HG02840 (cell line): ENCODE measurements at regions not wholly inside any gene's neighbourhood (a gene's known extent, or its start where the extent isn't known, plus 50 kb on each side); places are given as distances from the start of the nearest gene placed in this dataset.

Experiments used
- ATAC-seq: cut with Tn5 transposase; IDR thresholded peaks from one replicate; pipeline ENCODE4 v1.9.1; 2021; ENCODE audit warnings: mild to moderate bottlenecking, moderate library complexity, moderate number of reproducible peaks; ENCODE audit not compliant: unreplicated experiment, low FRiP score

- ATAC-seq = no peak
These were observed 1392.7 kb upstream of the CDH6 start for GRCh38 chr5:29800752-29801151.

- no peak for ATAC-seq
These were observed 1397.5 kb upstream of the CDH6 start for GRCh38 chr5:29796013-29796412.

- ATAC-seq = no peak
These were observed 1398.3 kb upstream of the CDH6 start for GRCh38 chr5:29795096-29795652.

DNA sequence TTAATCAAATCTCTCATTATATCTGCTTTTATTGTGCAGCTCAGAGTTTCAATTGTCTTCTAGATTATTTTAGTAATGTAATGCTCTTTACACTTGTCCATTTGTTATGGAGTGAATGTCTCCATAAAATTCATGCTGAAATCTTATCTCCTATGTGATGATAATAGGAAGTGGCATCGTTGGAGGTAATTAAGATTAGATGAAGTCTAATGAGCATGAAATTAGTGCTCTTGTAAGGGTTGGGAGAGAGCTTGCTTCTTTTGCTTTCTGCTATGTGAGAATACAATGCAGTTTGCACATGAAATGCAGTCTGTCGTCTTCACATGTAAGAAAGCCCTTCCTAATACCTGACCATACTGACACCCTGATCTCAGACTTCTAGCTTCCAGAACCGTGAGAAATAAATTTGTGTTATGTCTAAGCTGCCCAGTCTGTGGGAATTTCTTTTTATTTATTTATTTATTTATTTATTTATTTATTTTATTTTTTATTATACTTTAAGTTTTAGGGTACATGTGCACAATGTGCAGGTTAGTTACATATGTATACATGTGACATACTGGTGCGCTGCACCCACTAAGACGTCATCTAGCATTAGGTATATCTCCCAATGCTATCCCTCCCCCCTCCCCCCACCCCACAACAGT lies 1399.2 kb upstream of the CDH6 start:
- ATAC-seq = no peak

DNA sequence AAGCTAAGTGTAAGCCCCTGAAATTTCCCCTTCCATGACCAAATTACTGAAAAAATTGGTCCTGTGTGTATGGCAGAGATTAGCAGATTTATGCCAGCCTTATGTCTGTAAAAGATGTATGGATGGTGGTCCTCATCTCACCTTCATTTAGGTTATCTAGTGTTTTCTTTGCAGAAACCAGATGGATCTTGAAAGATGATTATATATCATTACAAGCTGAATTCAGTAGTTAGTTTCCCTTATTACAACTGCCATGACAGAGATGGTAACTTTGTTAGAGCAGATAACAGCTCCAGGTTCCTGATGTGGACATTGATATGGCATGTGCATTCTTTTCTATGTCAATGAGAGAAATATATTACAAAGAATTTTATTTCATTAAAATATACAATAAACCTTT lies 1403.2 kb upstream of the CDH6 start:
- ATAC-seq = no peak

DNA sequence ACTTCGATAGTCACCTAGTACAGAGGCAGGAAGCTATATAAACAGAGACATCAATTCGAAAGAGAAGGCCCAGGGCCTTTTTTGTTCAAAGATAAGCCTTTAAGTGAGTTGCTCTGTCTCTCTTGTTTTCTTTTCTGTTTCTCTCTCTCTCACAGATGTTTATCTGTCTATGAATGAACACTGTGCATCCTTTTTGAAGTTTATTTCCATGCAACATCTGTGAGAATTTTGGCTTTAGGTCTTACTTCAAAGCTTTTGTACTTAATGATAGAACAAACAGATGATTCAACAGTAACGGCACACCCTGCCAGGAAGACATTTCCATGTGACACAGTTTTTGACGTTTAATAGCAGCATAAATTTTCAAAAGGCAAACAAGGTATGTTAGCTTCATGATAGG lies 1413.1 kb upstream of the CDH6 start:
- ATAC-seq = no peak

- no peak for ATAC-seq
These were observed 1414.3 kb upstream of the CDH6 start for GRCh38 chr5:29779141-29779540.

- ATAC-seq = no peak
These were observed 1416.1 kb upstream of the CDH6 start for GRCh38 chr5:29777373-29777772.

- ATAC-seq = no peak
These were observed 1422.5 kb upstream of the CDH6 start for GRCh38 chr5:29770936-29771335.

GRCh38 chr5:29769474-29769873 lies 1424.0 kb upstream of the CDH6 start:
- no peak for ATAC-seq

GRCh38 chr5:29758986-29759421 lies 1434.5 kb upstream of the CDH6 start:
- ATAC-seq = no peak

DNA sequence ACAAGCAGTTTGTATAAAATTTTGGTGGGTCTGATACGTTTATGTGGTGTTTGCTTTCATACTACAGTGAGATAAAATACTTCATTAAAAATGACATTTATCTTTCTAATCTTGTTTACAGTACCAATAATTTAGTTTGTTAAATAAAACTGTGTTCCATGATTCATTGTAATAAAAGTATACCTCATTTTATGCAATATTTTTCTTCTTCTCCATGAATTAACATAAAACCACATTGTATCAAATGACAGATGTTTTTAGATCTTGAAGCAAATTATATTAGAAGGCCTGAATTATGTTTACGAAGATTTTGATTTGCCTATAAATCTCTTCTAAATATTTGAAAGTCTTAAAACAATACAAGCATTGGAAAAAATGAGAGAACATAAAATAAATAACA lies 1443.0 kb upstream of the CDH6 start:
- ATAC-seq = no peak

GRCh38 chr5:29744618-29745017 lies 1448.9 kb upstream of the CDH6 start:
- no peak for ATAC-seq

- no peak for ATAC-seq
These were observed 1472.5 kb upstream of the CDH6 start for GRCh38 chr5:29720954-29721353.

- ATAC-seq = no peak
These were observed 1474.3 kb upstream of the CDH6 start for GRCh38 chr5:29719171-29719570.

DNA sequence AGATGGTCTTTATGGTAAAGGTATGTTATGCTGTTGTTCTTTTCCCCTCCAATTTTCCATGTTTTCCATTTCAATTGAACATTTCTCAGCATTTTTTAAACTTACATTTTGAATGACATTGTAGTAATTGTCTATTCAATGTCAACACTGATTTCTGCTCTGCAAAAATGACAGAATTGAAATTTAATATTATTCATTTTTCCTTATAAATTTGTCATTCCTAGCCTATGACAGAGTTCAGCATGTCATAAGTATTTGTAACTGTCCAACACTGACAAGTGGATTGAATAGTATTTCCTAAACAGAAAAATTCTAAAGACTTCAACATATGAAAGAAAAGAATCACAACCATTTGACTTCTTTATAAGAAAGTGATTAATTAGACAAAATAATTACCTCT lies 1478.3 kb upstream of the CDH6 start:
- ATAC-seq = no peak

DNA sequence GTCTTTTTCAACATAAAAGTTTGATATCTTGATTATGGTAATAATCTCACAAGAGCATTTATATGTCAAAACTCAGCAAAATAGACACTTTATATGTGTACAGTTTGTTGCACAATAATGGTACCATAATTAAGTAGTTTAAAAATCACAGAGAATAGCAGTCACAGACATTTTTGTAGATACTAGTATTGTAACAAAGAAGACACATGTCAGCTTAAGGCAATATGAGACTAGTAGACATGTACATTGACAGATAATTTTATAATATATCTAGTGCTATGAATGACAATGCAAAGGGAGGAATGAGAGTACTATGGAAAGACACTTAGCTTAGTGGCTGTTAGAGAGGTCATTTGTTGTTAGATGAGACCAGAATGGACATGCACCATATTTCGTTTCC lies 1490.6 kb upstream of the CDH6 start:
- no peak for ATAC-seq

GRCh38 chr5:29701600-29701999 lies 1491.9 kb upstream of the CDH6 start:
- ATAC-seq = no peak

GRCh38 chr5:29697785-29698414 lies 1495.6 kb upstream of the CDH6 start:
- ATAC-seq = no peak

DNA sequence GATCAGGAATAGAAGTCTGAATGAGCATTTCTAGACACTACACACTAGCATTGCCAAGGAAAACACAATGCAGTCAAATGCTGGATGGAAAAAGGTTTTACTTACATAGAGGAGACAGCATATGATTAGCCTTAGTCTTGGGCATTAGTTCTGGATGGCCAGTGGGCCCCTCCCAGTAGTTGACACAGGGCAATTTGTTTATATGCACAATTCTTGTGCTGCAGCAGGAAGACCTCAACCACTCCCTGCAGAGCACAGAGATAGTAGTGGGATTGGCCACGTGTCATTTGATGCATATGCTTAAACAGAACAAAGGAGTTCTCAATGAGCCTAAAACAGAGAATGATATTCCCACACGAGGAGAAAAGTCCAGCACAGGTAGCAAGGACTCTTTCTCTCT lies 1496.2 kb upstream of the CDH6 start:
- ATAC-seq = no peak

- ATAC-seq = no peak
These were observed 1520.8 kb upstream of the CDH6 start for GRCh38 chr5:29672678-29673077.

GRCh38 chr5:29662876-29663275 lies 1530.6 kb upstream of the CDH6 start:
- ATAC-seq = no peak
